NCI-H226 (cell line): ENCODE measurements at regions not wholly inside any gene's neighbourhood (a gene's known extent, or its start where the extent isn't known, plus 50 kb on each side); places are given as distances from the start of the nearest gene placed in this dataset.

Experiments used
- DNase-seq: peaks from one replicate; pipeline ENCODE4 v3.0.0-alpha.2; 2015

DNA sequence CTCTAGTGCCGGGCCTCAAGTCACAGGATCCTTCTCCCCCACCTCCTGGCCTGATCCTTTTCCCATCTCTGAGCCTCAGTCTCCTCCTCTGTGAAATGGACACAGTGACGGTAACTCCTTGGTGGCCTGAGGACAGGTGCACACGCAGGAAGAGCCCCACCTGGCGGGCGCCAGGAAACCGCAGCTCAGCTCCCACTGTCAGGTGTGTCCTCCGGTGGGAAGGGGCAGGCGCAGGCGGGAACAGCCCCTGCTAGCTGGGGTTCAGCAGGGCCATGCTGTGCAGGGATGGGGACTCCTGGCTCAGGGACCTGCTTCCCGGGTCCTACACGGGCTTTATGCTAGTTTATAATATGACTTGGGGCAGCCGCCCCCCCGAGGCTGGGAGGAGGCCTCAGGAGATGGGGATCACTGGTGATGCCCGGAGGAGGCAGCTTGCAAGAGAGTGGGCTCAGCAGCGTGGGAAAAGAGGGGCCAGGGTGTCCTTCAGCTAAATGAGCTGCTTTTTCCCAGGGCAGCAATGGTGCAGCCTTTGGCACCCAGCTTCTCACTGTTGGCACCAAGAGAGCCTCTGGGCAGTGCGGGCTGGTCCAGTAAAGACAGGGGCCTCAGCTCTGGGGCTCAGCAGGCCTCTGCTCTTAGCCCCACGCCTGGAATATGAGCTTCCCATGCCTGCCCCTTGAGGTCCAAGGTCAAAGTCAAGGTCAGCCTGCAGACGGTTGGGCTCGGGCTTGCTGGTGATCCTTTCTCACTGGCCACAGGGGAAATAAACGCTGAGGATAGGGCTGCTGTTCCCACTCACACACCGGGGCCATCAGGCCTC is 68.0 kb upstream of the FAM20C start:
- no peak for DNase-seq

GRCh38 chr7:125061-125475 is 67.3 kb upstream of the FAM20C start:
- no peak for DNase-seq

- DNase-seq, result no peak
These were observed 66.7 kb upstream of the FAM20C start for GRCh38 chr7:125661-126060.

GRCh38 chr7:126368-126767 is 66.0 kb upstream of the FAM20C start:
- DNase-seq, result no peak

DNA sequence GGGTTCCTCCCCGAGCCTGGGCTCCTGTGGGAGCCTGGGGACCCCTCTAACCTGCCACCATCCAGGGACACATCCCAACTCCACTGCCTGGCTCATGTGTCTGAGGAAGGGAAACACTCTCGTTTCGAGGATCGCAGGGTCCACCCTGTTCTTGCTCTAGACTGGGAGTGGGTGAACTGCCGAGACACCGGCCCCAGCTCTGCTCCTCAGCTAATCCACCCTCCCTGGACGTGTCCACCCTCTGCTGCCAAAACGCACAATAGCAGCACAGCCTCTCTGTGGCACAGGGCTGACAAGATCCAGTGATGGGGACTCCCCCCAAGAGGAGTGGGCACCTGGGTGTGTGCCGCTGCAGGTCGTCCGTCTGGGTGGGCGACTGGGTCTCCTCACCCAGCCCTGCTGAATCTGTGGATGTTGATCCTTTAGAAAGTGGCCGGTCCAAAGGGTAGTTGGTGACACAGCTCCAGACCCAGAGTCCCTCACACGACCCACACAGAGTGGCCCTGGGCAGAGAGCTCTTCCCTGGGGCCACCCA is 65.2 kb upstream of the FAM20C start:
- no peak for DNase-seq

DNA sequence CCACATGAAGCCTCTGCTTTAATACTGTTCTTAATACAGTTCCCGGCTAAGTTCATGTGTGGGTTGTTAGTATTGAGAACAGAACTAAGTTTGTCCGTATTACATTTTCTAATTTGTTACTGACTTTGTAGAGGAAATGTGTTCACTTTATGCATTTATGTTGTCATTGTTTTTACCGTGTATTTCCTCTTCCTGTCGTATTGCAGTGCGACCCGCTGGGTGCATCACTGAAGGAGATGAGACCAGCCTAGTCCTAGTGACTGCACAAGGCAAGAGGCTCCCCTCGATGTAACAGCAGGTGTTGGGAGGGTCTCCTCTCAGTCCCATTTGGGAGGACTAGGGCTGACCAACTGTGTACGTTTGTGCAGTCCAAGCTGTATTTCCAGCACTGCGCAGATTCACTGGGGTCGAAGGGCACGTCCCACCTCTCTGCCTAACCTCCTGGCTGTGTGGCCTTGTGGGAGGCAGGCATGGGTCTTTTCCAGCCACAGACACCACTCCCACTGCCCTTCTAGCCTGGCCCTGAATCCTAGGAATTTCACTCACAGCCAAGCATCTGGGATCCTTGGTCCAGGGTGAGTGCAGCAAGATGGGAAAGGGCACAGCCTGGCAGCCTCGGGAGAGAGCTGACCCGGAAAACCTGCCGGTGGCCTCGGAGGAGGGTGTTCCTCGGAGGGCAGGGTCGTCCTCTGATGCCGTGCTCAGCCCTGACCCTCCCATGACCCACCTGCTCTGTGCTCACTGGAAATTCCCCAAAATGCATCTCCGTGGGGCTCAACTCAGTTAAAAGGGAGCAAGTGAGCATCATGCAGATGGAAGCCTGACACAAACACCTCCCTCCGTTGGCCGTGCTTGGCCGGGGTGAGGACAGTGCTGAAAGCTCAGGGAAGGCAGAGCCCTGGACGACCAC is 63.9 kb upstream of the FAM20C start:
- DNase-seq, result no peak

DNA sequence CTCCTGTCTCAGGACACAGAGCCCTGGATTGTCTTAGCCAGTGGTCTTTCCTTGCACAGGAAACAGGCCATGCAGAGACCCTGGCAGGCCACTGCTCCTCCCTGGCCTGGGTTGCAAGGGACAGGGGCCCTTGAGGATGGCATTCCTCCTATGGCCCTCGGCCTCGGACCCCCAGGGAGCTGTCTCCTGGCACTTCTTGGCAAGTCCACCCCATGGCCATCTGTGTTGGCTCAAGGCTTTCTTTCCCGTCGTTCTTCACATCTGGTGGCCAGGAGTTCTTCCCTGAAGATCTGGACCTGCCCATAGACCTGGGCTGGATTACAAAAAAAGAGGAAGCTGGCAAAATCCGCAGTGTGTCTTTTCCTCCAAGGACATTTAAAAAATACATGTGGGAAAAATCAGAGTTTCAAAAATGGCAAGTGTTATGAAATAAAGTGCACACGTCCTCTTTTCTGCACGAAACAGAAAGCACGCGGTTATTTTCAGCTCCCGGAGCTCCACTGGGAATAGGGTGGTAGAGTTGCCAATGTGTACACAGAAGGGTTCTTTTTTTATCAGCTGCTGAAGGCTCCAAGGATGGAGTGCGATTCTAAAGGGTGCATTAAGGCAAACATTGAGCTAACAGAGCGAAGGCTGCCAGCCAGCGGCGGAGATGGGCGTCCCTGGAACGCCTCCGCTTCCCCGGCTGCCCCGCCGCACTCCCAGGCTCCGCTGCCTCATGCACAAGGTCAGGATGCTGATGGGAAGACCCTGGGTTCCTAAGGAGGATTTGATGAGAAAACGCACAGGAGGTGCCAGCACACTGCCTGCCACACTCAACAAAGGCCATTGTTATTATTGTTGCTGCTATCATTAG is 62.8 kb upstream of the FAM20C start:
- no peak for DNase-seq

DNA sequence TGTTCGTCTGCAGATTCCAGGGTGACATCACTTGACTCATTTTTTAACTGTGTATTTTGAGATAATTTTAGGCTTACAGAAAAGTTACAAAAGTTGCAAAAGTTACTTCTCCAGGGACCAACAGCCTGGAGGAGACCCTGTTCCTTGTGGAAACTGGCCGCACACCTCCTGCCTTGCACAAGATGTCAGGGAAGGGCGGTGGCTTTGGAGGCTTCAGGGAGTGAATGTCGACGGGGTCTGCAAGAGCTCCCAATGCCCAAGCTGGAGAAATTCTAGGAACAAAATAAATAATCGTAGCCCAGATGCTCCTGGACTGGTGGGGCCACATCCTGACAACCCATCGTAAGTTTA is 62.2 kb upstream of the FAM20C start:
- no peak for DNase-seq

DNA sequence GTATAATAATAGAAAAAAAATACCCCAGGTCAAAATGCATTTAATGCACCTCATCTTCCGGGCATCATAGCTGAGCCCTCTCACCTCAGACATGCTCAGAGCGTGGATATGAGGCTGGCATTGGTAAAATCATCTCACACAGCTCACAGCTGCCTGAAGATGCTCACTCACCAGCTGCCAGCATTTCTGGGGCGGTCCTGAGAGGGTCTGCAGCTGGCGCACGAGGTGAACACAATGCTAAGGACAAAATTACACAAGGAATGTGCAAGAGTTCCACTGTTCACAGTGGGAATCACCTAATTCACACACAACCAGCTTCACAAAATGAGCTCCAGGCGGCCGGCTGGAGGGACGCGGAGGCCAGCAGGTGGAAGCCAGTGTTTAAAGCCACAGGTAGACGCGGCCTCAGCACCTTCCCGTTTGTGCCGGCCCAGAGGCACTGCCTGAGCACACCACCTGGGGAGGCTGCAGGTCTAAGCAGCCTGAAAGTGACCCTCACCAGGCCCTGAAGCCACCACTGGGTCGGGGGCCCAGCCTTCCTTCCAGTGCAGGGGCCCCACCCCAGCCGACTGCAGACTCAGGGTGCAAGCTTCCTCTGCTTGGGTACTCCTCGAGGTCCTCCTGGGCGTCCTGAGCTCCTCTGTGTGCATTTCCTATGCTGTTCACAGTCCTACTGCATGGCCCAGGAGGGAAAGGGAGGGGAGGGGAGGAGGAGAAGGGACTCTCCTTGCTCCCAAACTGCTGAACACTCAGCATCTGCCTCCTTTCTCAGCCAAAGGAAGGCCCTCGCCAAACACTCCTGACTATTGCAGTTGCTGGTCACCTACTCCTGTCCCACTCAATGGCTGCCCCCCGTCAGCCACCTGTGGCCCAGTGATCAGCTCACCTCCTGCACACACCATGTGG is 61.2 kb upstream of the FAM20C start:
- DNase-seq, result no peak

- DNase-seq, result no peak
These were observed 60.4 kb upstream of the FAM20C start for GRCh38 chr7:131781-132482.

DNA sequence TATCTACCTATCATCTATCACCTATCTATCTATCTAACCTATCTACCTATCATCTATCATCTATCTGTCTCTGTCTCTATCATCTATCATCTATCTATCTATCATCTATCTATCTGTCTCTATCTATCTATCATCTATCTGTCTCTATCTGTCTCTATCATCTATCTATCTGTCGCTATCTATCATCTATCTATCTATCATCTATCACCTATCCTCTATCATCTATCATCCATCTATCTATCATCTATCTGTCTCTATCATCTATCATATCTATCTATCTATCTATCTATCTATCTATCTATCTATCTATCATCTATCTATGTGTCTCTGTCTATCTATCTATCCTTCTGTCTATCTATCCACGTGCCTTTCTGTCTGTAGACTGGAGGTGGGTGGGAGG is 59.5 kb upstream of the FAM20C start:
- DNase-seq, result no peak

DNA sequence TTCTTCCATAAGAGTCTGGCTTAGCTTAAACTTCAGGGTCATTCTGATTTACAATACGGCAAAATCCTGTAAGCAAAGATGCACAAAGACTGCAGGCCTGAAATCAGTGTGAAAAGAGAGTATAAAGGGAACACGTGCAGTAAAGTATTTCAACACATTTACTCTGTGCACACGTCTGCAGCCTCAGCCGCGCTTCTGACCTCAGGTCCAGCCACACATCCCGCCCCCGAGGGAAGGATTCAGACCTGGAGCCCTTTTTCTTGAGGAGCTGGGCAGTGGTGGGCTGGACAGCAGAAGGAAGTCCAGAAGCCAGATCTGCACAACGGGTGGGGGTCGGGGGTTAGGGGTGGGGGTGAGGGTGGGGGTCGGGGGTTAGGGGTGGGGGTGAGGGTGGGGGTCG is 58.9 kb upstream of the FAM20C start:
- DNase-seq, result no peak

GRCh38 chr7:134029-134428 is 58.3 kb upstream of the FAM20C start:
- no peak for DNase-seq

DNA sequence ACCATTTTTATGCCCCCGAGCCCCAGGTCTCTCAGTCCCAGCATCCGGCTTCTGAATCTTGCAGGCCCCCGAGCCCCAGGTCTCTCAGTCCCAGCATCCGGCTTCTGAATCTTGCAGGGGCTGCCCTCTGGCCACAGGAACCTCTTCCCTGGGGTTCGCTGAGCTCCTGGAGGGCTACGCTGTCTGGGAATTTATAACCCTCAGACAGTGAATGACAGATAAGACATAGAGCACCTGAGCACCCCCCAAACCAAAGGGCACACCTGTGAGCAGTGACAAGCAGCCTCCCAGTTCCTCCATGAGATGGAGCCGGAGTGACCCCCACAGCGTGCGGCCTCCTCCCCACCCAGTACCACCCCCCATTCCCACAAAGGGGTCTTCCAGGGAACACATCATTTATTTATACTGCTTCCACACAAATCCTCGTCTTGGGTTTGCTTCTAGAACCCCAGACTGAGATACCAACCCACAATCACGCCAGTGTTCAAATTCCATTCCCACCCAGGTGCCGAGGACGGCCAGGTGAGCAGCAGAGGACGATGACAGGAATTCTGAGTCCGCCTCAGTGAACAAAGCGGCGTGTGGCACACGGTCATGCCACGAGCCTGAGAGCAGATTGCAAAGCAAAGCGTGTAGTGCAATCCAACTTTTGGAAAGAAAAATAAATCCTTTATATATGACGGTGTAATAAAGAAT is 57.7 kb upstream of the FAM20C start:
- DNase-seq, result no peak

DNA sequence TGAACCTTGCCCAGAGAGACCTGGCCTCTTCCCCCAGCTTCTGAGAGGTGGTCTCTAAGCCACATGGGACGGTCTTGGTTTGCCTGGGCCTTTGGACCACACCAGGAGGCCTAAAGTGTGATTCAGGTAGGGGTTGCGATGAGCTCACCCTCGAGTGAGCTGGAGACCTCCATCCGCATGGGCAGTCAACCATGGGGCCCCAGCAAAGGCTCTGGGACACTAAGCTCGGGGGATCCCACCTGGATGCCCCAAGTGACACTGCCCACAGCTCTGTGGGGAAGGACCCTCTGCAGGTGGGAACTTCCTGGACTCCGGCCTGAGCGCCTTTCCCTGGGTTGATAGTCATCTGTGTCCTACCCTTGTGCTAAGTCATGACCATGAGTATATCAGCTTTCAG is 57.1 kb upstream of the FAM20C start:
- no peak for DNase-seq

- DNase-seq, result no peak
These were observed 56.4 kb upstream of the FAM20C start for GRCh38 chr7:135731-136645.

- no peak for DNase-seq
These were observed 55.1 kb upstream of the FAM20C start for GRCh38 chr7:137094-137891.

DNA sequence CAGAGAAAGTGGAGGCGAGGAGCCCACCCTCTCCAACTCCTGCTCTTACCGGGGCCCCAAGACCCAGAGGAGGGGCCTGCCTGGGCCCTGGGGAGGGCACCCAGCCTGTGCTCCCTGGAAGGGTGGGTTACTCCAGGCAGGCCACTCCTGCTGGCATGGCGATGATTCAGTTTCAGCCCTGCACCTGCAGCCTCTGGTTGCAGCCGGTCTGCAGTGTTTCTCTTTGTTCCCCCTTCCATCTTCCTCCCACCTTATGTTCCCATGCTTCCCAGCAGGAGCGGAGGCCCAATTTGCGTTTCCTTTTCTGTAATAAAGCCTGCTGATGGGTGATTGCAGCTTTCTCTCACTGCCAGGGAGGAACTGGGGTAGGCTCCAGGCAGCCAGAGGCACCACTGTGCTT is 53.2 kb upstream of the FAM20C start:
- no peak for DNase-seq
